HG03520 (cell line): ENCODE measurements at regions not wholly inside any gene's neighbourhood (a gene's known extent, or its start where the extent isn't known, plus 50 kb on each side); places are given as distances from the start of the nearest gene placed in this dataset.

ENCODE experiments used
- ATAC-seq: cut with Tn5 transposase; IDR thresholded peaks from one replicate; pipeline ENCODE4 v1.9.1; 2021; ENCODE audit warnings: mild to moderate bottlenecking, moderate library complexity; ENCODE audit not compliant: unreplicated experiment

- no peak for ATAC-seq
Observed at GRCh38 chr13:84290386-84290785, 408.1 kb upstream of the SLITRK1 start.

GRCh38 chr13:84279166-84279565 is 396.9 kb upstream of the SLITRK1 start:
- ATAC-seq, result no peak

GRCh38 chr13:84272877-84273562 is 390.7 kb upstream of the SLITRK1 start:
- ATAC-seq, result no peak

GRCh38 chr13:84265257-84265764 is 383.0 kb upstream of the SLITRK1 start:
- no peak for ATAC-seq

- ATAC-seq, result no peak
Observed at GRCh38 chr13:84263354-84264069, 381.2 kb upstream of the SLITRK1 start.

- ATAC-seq, result no peak
Observed at GRCh38 chr13:84255226-84255797, 373.0 kb upstream of the SLITRK1 start.

- no peak for ATAC-seq
Observed at GRCh38 chr13:84249463-84249862, 367.2 kb upstream of the SLITRK1 start.

GRCh38 chr13:84243340-84243739 is 361.1 kb upstream of the SLITRK1 start:
- ATAC-seq, result no peak

- ATAC-seq, result no peak
Observed at GRCh38 chr13:84239032-84239431, 356.8 kb upstream of the SLITRK1 start.

GRCh38 chr13:84238381-84238780 is 356.1 kb upstream of the SLITRK1 start:
- ATAC-seq, result no peak

- ATAC-seq, result no peak
Observed at GRCh38 chr13:84237143-84237542, 354.9 kb upstream of the SLITRK1 start.

GRCh38 chr13:84234416-84234815 is 352.1 kb upstream of the SLITRK1 start:
- no peak for ATAC-seq

- ATAC-seq, result no peak
Observed at GRCh38 chr13:84230568-84230967, 348.3 kb upstream of the SLITRK1 start.

GRCh38 chr13:84211048-84211447 is 328.8 kb upstream of the SLITRK1 start:
- no peak for ATAC-seq

GRCh38 chr13:84208246-84208910 is 326.1 kb upstream of the SLITRK1 start:
- ATAC-seq, result no peak

- no peak for ATAC-seq
Observed at GRCh38 chr13:84207509-84207908, 325.2 kb upstream of the SLITRK1 start.

GRCh38 chr13:84200971-84201370 is 318.7 kb upstream of the SLITRK1 start:
- ATAC-seq, result no peak

- ATAC-seq, result no peak
Observed at GRCh38 chr13:84192125-84192524, 309.9 kb upstream of the SLITRK1 start.

- no peak for ATAC-seq
Observed at GRCh38 chr13:84191139-84191538, 308.9 kb upstream of the SLITRK1 start.

- no peak for ATAC-seq
Observed at GRCh38 chr13:84187626-84188025, 305.4 kb upstream of the SLITRK1 start.

GRCh38 chr13:84139561-84140158 is 257.4 kb upstream of the SLITRK1 start:
- ATAC-seq, result no peak
